Thyroid gland (tissue), 4 donors: ENCODE measurements at regions not wholly inside any gene's neighbourhood (a gene's known extent, or its start where the extent isn't known, plus 50 kb on each side); places are given as distances from the start of the nearest gene placed in this dataset.

Experiments used
- DNase-seq, 2 donors: peaks; one replicate each; pipeline ENCODE4 v3.0.0-alpha.2; 2019
- H3K27ac ChIP-seq, 3 donors: fragments of 200-600 bp; sonication (generic); 1 replicate in 2 of 3; 2 replicates in 1 of 3; pipeline ENCODE4 v1.5.1; 2016 to 2019; ENCODE audit warnings: mild to moderate bottlenecking in 1 of 3, moderate library complexity in 1 of 3
- H3K27me3 ChIP-seq: fragments of 200-600 bp; sonication (generic); one replicate; pipeline ENCODE4 v1.5.1; 2019
- H3K36me3 ChIP-seq, 2 donors: fragments of 200-600 bp; sonication (generic); one replicate each; pipeline ENCODE4 v1.5.1; 2016 to 2019
- H3K4me1 ChIP-seq, 2 donors: fragments of 200-600 bp; sonication (generic); one replicate each; pipeline ENCODE4 v1.5.1; 2017 to 2019
- H3K4me3 ChIP-seq, 3 donors: fragments of 200-600 bp; sonication (generic); replicated peaks in 1 of 3; 1 replicate in 2 of 3; 2 replicates in 1 of 3; pipeline ENCODE4 v1.5.1; 2016; ENCODE audit warnings: mild to moderate bottlenecking in 1 of 3
- H3K9me3 ChIP-seq: fragments of 200-600 bp; sonication (generic); one replicate; pipeline ENCODE4 v1.5.1; 2017
- POLR2A ChIP-seq, 2 donors: fragments of 450-650 bp; IDR thresholded peaks; one replicate each; pipeline ENCODE4 v1.6.1; 2017; ENCODE audit warnings: antibody characterized with exemption in 2 of 2, mild to moderate bottlenecking in 2 of 2, moderate library complexity in 1 of 2
- WGBS, 2 donors: methylation state at CpG; one replicate each; pipeline ENCODE4 v1.1.5; 2017; 5-methylcytosine and 5-hydroxymethylcytosine counted together
- intact Hi-C: fragments of 100-400 bp; cut with DNase I; formaldehyde crosslinking; loops from one replicate; pipeline ENCODE4 v1.15.1; 2023
- TF ChIP-seq, protein P1 (sequence below), 6 experiments: fragments of 200-600 bp in 3 of 6; fragments of 450-650 bp in 3 of 6; sonication (generic) in 3 of 6; IDR thresholded peaks; one replicate each; pipeline ENCODE4 v1.5.1; 2016 to 2019; ENCODE audit warnings: antibody characterized with exemption in 6 of 6, mild to moderate bottlenecking in 2 of 6, inconsistent platforms in 1 of 6, moderate library complexity in 1 of 6

DNA sequence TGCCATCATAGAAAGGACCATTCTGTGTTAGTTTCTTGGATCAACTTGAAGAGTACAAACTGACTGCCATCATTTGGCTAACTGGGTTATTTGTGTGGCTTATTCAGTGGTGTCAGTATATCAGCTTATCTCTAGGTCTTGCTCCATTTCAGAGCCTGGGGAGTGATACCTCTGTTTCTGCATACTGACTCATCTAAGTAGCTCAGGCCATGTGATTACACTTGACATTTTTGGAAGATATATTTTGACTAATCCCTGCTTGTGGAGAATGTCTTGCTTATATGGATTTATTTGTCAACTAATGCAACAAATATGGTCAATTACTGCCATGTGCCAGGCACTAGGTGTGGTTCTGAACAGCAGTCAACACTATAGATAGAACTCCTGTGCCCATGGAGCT is 311.7 kb downstream of the YTHDC2 start:
- intact Hi-C loops, result no loop called here
- Histone ChIP-seq H3K9me3 (no peaks in the 10 kb centered on the region), H3K27ac (no peak overlapping the region), H3K36me3 (no peaks in the 10 kb centered on the region), H3K4me1 (no peaks in the 10 kb centered on the region), H3K27me3 (no peaks in the 10 kb centered on the region), H3K4me3 (no peak overlapping the region)
- no peak for DNase-seq
- TF ChIP-seq POLR2A (IDR thresholded peaks at IDR 0.05), result no peak

DNA sequence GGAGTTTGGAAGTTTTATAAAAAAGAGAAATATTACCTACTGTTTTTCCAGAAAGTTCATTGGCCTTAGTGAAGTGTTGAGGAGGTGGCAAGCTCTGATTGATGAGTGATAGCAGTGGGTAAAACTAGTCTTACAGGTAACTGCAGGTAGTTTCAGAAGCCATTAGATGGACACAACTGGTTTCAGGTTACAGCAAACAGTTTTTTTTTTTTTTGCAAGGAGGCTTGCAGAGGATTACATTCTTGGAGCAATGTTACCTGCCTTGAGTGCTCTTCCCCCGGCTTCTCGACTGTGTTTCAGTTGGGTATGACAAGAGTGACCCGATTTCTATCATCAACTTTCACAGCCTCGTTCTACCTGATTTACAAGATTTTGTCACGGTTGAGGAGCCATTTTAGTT is 333.4 kb downstream of the YTHDC2 start:
- H3K36me3 ChIP-seq, result no peaks in the 10 kb centered on the region
- H3K9me3 ChIP-seq, result no peaks in the 10 kb centered on the region
- DNase-seq, result no peak
- TF ChIP-seq, protein P1, sequence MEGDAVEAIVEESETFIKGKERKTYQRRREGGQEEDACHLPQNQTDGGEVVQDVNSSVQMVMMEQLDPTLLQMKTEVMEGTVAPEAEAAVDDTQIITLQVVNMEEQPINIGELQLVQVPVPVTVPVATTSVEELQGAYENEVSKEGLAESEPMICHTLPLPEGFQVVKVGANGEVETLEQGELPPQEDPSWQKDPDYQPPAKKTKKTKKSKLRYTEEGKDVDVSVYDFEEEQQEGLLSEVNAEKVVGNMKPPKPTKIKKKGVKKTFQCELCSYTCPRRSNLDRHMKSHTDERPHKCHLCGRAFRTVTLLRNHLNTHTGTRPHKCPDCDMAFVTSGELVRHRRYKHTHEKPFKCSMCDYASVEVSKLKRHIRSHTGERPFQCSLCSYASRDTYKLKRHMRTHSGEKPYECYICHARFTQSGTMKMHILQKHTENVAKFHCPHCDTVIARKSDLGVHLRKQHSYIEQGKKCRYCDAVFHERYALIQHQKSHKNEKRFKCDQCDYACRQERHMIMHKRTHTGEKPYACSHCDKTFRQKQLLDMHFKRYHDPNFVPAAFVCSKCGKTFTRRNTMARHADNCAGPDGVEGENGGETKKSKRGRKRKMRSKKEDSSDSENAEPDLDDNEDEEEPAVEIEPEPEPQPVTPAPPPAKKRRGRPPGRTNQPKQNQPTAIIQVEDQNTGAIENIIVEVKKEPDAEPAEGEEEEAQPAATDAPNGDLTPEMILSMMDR (IDR thresholded peaks at IDR 0.05), result no peak
- TF ChIP-seq POLR2A (IDR thresholded peaks at IDR 0.05), result no peak
- intact Hi-C loops, result no loop called here
- H3K4me1 ChIP-seq, result no peaks in the 10 kb centered on the region
- H3K27ac ChIP-seq, result no peak overlapping the region
- no peak overlapping the region for H3K4me3 ChIP-seq
- no peaks in the 10 kb centered on the region for H3K27me3 ChIP-seq
- 34 to 45% methylated on average over 5 of the region's 5 CpGs for WGBS, 2 donors

DNA sequence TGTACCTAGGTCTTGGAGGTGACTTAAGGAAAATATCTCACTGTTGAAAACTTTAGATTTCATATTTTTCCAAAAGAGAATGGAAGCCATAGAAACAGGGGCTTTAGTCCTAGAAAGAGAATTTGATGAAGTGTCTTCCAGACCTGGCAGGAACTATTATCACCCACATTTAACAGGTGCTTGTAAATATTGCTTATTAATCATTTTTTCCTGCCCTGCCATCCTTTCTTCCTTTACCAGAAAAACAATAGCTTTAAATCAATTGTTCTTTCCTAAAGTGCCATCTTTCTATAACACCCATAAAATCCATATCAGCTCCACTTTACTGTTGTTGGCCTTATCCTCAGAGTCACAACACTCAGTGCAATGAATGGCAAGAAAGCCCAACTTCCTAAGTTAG is 350.9 kb downstream of the YTHDC2 start:
- H3K27ac ChIP-seq, result no peak overlapping the region
- H3K27me3 ChIP-seq, result no peaks in the 10 kb centered on the region
- H3K4me3 ChIP-seq, result no peak overlapping the region
- TF ChIP-seq, protein P1 (IDR thresholded peaks at IDR 0.05), result no peak
- no peak for TF ChIP-seq POLR2A (IDR thresholded peaks at IDR 0.05)
- no peaks in the 10 kb centered on the region for H3K9me3 ChIP-seq
- H3K36me3 ChIP-seq, result no peaks in the 10 kb centered on the region
- no peaks in the 10 kb centered on the region for H3K4me1 ChIP-seq
- intact Hi-C loops, result no loop called here
- DNase-seq, result no peak

DNA sequence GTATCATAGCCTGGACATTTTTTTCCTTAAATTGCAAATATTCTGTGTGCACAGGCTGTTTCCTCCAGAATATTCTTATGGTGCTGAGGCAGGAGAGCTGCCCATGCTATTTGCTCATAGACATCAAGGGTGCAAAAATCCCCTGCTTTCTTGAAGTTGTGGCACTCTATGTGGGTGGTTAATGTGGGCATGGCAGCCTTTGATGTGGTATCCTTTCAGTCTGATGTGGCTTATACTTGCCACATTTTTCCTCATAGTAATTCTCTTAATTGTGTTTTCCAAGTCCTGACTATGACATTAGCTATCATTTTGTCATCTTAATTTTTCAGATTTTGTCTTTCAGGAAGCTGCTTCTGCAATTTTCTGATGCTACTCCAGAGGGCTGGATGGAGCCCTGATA is 353.3 kb downstream of the YTHDC2 start:
- no peaks in the 10 kb centered on the region for H3K9me3 ChIP-seq
- no peak for TF ChIP-seq POLR2A (IDR thresholded peaks at IDR 0.05)
- TF ChIP-seq, protein P1 (IDR thresholded peaks at IDR 0.05), result no peak
- H3K4me1 ChIP-seq, result no peaks in the 10 kb centered on the region
- H3K36me3 ChIP-seq, result no peaks in the 10 kb centered on the region
- no peak overlapping the region for H3K4me3 ChIP-seq
- no peaks in the 10 kb centered on the region for H3K27me3 ChIP-seq
- no peak for DNase-seq
- intact Hi-C loops, result no loop called here
- H3K27ac ChIP-seq, result no peak overlapping the region

DNA sequence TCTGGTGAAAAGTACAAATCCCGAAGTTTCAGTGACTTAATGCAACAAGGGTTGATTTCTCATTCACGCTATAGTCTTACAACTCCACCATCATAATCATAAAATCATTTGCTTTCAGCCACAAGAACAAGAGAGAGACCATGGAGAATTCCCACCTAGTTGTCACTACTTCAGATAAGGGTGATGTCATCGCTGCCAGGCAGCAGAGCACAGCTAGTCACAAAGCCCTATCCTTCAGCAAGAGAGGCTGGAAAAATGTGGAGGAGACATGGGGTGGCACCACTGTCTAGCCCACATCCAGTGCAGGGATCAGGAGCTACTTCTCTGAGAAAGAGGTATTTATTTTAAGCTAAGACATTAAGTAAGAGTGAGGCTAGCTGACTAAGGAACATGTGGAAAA is 356.1 kb downstream of the YTHDC2 start:
- TF ChIP-seq, protein P1 (IDR thresholded peaks at IDR 0.05), result no peak
- TF ChIP-seq POLR2A (IDR thresholded peaks at IDR 0.05), result no peak
- intact Hi-C loops, result no loop called here
- no peak overlapping the region for H3K27ac ChIP-seq
- DNase-seq, result no peak
- no peaks in the 10 kb centered on the region for H3K9me3 ChIP-seq
- WGBS, 2 donors, result 94% methylated on average over 3 of the region's 3 CpGs
- no peaks in the 10 kb centered on the region for H3K27me3 ChIP-seq
- no peaks in the 10 kb centered on the region for H3K4me1 ChIP-seq
- no peaks in the 10 kb centered on the region for H3K36me3 ChIP-seq
- no peak overlapping the region for H3K4me3 ChIP-seq

DNA sequence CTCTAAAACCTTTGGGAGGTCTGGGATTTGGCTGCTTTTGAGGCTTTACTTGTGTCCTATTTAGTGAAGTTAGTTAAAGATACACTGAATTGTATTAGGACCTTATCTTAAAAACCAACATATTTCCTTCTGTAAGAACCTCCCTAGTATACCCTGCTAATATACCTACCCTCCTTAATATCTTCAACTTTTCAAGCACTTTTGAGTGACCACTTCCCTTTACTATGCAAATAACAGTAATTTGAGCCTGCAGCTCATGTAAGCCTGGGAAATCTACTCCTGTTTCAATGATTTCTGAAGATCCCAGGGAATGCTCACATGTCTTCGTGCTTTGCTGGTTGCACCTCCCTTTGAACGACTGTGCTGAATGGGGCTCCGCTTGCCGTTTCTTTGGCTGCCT is 358.5 kb downstream of the YTHDC2 start:
- Histone ChIP-seq H3K27ac (no peak overlapping the region), H3K4me3 (no peak overlapping the region), H3K36me3 (no peaks in the 10 kb centered on the region), H3K4me1 (no peaks in the 10 kb centered on the region), H3K27me3 (no peaks in the 10 kb centered on the region), H3K9me3 (no peaks in the 10 kb centered on the region)
- no peak for DNase-seq
- intact Hi-C loops, result no loop called here
- 33 to 52% methylated on average over 3 of the region's 4 CpGs for WGBS, 2 donors
- no peak for TF ChIP-seq POLR2A (IDR thresholded peaks at IDR 0.05)
- TF ChIP-seq, protein P1 (IDR thresholded peaks at IDR 0.05), result no peak
